ENCODE measurements at regions not wholly inside any gene's neighbourhood (a gene's known extent, or its start where the extent isn't known, plus 50 kb on each side); places are given as distances from the start of the nearest gene placed in this dataset.

GRCh38 chr17:83177611-83178532 lies 98.5 kb downstream of the METRNL start:
- DNase-seq: peak; percentile 42
- H3K9me3 ChIP-seq (ENCODE audit: control insufficient read depth, low read length): no peaks in the 10 kb centered on the region

GRCh38 chr17:83178533-83179304 lies 99.3 kb downstream of the METRNL start:
- no peak overlapping the region for H3K4me3 ChIP-seq (ENCODE audit: low read length)
- no peak for TF ChIP-seq CTCF (conservative IDR thresholded peaks at IDR 0.05)
- Mint-ChIP-seq H3K36me3 (ENCODE audit: low read depth) (no peaks in the 10 kb centered on the region), H3K27ac (no peak overlapping the region), H3K9me3 (no peaks in the 10 kb centered on the region), H3K27me3 (ENCODE audit: insufficient read depth) (no peaks in the 10 kb centered on the region), H3K4me1 (peaks cover 4% of the 10 kb centered on the region), H3K4me3 (no peak overlapping the region)
- H3K27ac ChIP-seq (ENCODE audit: low read depth, low read length): no peak overlapping the region
- peak; percentile 38 for DNase-seq
- H3K9ac ChIP-seq (ENCODE audit: extremely low read depth, low read length, poor library complexity, severe bottlenecking): no peak overlapping the region
- WGBS, 2 experiments (ENCODE audit: insufficient coverage in 1 of 2, insufficient read length in 1 of 2): 91 to 96% methylated on average over 18 to 29 of the region's 29 CpGs
- H3K4me1 ChIP-seq (ENCODE audit: control insufficient read depth, insufficient read depth, low read length): peaks cover 4% of the 10 kb centered on the region
- H3K36me3 ChIP-seq (ENCODE audit: control insufficient read depth, insufficient read depth, low read length): no peaks in the 10 kb centered on the region
- no peaks in the 10 kb centered on the region for H3K27me3 ChIP-seq (ENCODE audit: control insufficient read depth, insufficient read depth, low read length, poor library complexity, severe bottlenecking)
- H3K9me3 ChIP-seq (ENCODE audit: control insufficient read depth, low read length): no peaks in the 10 kb centered on the region

More at GRCh38 chr17:83177611-83178532, 98.5 kb downstream of the METRNL start:
- Mint-ChIP-seq H3K36me3 (ENCODE audit: low read depth) (no peaks in the 10 kb centered on the region), H3K4me3 (no peak overlapping the region), H3K27ac (no peak overlapping the region), H3K4me1 (peaks cover 4% of the 10 kb centered on the region), H3K27me3 (ENCODE audit: insufficient read depth) (no peaks in the 10 kb centered on the region), H3K9me3 (no peaks in the 10 kb centered on the region)
- no peaks in the 10 kb centered on the region for H3K36me3 ChIP-seq (ENCODE audit: control insufficient read depth, insufficient read depth, low read length)
- TF ChIP-seq CTCF (conservative IDR thresholded peaks at IDR 0.05): no peak
- no peak overlapping the region for H3K4me3 ChIP-seq (ENCODE audit: low read length)
- no peak overlapping the region for H3K27ac ChIP-seq (ENCODE audit: low read depth, low read length)
- peaks cover 4% of the 10 kb centered on the region for H3K4me1 ChIP-seq (ENCODE audit: control insufficient read depth, insufficient read depth, low read length)
- H3K27me3 ChIP-seq (ENCODE audit: control insufficient read depth, insufficient read depth, low read length, poor library complexity, severe bottlenecking): no peaks in the 10 kb centered on the region
- H3K9ac ChIP-seq (ENCODE audit: extremely low read depth, low read length, poor library complexity, severe bottlenecking): no peak overlapping the region
- 88 to 89% methylated on average over 29 to 32 of the region's 32 CpGs for WGBS, 2 experiments (ENCODE audit: insufficient coverage in 1 of 2, insufficient read length in 1 of 2)

- Histone ChIP-seq H3K27ac (ENCODE audit: low read depth, low read length) (no peak overlapping the region), H3K27me3 (ENCODE audit: control insufficient read depth, insufficient read depth, low read length, poor library complexity, severe bottlenecking) (no peaks in the 10 kb centered on the region), H3K4me1 (ENCODE audit: control insufficient read depth, insufficient read depth, low read length) (no peaks in the 10 kb centered on the region), H3K9me3 (ENCODE audit: control insufficient read depth, low read length) (no peaks in the 10 kb centered on the region), H3K9ac (ENCODE audit: extremely low read depth, low read length, poor library complexity, severe bottlenecking) (no peak overlapping the region), H3K4me3 (ENCODE audit: low read length) (no peak overlapping the region), H3K36me3 (ENCODE audit: control insufficient read depth, insufficient read depth, low read length) (no peaks in the 10 kb centered on the region)
- Mint-ChIP-seq H3K36me3 (ENCODE audit: low read depth) (no peaks in the 10 kb centered on the region), H3K9me3 (no peaks in the 10 kb centered on the region), H3K4me1 (no peaks in the 10 kb centered on the region), H3K4me3 (no peak overlapping the region), H3K27me3 (ENCODE audit: insufficient read depth) (no peaks in the 10 kb centered on the region), H3K27ac (no peak overlapping the region)
- DNase-seq: peak; percentile 33
- WGBS, 2 experiments (ENCODE audit: insufficient coverage in 1 of 2, insufficient read length in 1 of 2): 93 to 100% methylated on average over 11 to 12 of the region's 12 CpGs
- TF ChIP-seq CTCF (conservative IDR thresholded peaks at IDR 0.05): no peak
Measured at GRCh38 chr17:83179374-83179773, 100.0 kb downstream of the METRNL start.

Data from endodermal cell (in vitro differentiated cells).